Stimulated activated naive CD4-positive, alpha-beta T cell (primary cell): ENCODE measurements at regions not wholly inside any gene's neighbourhood (a gene's known extent, or its start where the extent isn't known, plus 50 kb on each side); places are given as distances from the start of the nearest gene placed in this dataset.

Experiments
- DNase-seq, 6 experiments: peaks; one replicate each; lab custom pipeline; 2025; lab: John Stamatoyannopoulos, UW

DNA sequence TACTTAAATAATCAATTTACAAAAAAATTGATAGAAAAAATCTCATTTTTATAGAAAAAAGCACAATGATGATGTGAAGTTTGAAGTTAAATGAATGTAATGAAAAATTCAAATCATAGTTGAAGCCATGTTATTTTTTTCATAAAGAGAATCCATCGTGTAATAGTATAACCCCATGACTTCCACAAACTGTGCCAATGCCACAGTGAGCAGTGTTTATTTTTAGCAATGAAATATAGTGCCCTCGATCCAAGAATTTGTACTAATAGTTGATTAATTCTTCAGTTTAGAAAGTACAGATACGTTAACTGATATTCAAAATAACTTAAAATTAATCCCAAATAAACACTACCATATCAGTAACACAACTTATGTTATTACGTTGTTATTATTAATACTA, 225.9 kb downstream of the PTPRC start:
- DNase-seq, result no peak

DNA sequence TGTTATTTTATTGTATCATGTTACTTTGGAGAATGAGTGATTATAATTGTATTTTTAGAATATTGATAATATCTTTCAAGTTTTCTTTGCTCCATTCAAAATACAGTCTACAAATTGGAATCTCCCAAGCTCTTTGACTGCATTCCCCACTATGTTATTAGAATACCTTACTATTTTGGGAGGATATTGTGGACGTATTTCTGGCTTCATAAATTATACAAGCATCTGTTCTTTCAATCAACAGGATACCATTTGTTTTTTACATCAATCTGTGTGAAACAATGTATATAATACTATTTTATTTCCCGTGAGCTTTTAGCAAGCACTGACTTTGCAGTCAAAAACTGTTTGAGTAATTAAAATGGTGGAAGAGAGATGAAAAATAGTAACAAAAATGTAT, 226.5 kb downstream of the PTPRC start:
- DNase-seq, result no peak

DNA sequence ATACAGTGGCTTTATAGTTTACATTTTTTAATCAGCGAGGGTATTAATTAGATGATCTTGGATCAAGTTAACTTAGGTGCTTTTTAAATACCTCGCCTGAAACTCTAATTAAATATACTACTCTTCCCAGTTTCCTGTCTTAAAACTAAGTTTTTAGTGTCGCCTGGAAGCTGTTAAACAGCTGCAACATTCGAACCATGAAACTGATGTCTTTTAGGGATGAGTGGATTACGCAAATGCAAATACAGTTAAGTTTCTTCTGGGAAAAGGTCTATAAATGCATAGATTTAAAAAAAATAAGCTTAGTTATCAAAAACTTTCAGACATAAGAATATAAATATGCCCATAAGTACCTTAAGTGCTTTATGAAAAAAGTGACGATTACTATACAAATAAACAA, 228.3 kb downstream of the PTPRC start:
- DNase-seq, result no peak

DNA sequence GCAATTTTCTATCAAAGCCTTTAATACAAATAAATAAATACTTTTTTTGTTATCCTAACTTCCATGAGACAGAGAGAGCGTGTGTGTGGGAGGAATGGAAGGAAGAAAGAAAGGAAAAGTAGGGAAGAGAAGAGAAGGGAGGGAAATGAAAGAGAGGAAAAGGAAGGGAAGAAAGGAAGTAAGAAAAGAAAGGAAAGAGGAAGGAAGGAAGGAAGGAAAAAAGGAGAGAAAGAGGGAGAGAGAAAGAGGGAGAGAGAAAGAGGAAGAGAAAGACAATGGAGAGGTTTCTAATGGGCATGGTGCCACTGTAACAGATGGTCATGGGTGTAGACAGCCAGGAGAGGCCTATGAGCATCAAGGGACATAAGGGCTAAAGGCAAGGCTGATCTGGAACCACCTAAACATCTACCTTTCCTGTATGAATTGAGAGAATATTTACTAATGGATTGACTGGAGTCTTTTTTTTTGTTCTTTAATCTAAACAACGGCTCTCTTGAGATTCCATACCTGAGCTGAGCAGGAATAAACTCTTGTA, 234.9 kb downstream of the PTPRC start:
- no peak for DNase-seq

DNA sequence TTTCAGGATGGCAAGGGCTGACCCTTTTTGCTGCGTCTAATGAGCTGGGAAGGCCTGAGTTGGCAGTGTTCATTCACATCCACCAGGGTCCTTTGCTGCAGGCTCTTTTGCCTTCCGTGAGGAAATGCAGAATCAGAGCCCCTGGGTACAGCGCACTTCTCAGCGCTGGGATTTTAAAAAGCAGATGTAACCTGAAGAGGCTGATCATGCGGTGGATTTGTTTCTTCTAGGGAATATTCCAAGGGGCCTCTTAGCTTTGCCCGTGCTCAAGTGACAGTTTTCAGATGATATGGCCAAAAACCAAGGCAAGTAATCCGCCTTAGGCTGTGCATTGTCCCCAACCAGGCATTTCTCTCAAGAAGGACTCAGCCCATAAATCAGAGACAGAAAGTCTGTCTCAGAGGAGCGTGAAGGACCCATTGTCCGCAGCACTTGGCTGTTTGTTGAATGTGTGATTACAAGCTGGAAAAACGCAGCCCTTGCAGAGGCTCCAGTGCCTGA, 237.6 kb downstream of the PTPRC start:
- DNase-seq, result no peak

DNA sequence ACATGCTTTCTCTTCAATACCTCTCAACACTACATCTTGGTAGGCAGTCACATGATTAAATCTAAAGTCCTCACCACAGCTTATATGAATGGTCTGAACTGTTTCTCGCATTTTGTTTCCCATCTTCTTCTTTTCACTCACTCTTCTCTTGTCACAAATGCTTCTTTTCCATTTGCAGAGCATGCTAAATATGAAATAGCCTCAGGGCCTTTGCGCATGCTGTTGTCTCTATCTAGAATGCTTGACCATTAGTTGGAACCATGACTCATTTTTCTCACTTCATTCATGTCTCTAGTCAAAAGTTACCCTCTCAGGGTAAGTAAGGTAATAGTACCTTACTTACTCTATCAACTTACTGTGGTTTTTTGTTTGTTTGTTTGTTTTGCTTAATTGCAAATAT, 239.7 kb downstream of the PTPRC start:
- no peak for DNase-seq

DNA sequence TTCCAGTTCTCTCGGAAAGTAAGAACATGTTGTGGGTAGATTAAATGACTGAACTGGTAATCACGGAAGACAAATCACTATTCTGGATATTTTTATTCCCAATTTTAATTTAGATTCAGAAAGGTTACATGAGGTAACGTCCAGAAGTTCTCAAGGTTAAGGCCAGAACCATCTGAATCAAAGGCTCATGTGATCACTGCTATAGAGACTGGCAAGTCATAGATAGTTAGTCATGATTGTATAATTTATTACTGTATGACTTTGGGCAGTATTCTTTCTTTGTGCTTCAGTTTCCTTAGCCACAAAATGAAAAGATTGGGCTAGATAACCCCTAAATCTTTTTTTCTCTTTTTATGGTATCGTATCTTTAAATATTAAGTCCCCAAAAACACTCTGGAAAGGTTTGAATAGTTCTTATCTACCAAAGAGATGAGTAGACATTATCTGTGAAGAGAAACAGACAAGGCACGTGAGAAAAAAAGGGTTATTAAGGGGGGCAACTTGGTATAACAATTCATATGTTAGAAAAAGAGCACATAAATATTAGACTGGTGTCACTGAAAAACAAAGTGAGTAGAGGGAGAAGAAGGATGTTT, 241.0 kb downstream of the PTPRC start:
- DNase-seq, result no peak

DNA sequence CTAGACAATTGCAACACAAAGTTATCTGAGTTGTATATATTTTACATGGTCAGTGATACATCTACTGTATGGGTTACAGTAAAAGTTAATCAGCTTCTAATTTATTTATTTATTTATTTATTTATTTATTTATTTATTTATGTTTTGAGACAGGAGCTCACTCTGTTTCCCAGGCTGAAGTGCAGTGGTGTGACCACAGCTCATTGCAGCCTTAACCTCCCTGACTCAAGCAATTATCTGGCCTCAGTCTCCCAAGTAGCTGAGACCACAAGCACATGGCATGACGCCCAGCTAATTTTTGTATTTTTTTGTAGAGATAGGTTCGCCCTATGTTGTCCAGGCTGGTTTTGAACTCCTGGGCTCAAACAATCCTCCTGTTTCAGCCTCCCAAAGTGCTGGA, 241.6 kb downstream of the PTPRC start:
- DNase-seq, result no peak

DNA sequence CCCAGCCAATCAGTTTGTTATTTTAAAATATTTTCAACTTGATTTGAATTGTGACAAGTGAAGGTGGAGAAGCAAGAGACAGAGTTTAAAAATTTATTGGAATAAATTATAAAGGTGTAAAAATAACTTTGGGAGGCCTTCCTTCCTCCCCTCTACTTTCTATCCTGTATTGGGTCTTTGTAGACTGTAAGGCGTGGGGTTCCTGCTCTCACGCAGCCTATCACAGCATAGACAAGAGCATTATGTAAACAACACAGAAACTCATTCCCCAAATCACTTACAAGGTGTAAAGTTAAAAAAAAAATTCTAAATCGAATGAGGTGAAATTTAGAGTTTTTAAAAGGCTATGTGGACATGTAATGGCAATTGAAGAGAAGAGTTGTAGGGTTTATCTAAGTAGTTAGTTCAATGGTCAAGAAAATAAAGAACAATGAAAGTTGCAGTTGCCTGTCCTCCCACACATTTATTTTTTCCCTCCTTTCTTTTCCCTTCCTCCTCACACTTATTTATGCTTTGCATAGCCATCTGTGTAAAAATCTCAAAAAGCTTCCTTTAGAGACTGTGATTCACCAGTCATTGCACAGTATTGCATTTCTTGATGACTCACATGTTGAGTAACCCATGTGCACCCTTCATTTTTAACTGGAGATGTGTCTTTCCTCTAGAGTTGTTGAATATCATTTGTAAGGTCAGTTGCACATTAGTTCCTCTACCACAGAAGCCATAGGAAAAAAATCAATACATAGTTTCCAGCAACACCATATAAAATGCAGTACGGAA, 242.2 kb downstream of the PTPRC start:
- DNase-seq, result no peak

DNA sequence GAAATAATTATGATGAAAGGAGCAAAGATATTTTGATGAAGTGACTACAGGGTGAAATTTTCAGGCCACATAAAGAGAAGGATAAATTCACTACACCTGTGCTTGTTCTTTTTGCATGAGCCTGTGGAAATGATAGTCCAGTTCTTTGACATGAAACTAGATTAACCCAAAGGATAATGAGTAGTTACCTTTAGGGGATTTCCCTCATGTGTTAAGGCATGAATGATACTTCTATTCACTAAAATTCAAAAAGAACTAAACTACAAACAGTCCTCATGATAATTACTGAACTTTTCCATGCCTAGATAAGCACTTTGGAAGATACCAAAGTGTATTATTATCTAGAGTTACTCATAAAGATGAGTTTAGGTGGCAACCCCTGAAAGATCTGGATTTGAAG, 244.3 kb downstream of the PTPRC start:
- no peak for DNase-seq

DNA sequence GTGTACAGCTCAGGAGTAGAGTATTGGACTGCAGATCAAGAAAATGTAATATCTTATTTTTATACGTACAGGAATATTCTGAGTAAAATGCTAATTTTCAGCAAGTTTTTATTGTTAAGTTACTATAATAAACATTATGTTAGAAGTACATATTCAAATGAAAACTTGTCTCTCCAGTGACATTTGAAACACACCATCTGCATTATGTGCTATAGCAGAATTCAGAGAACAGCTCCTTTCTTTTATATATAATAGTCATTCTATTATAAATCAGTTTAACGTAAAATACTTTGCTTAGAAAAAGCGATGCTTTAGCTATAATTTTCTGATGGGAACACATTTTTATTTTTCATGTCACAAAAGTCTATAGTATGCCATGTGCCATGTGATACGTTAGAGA, 249.0 kb downstream of the PTPRC start:
- no peak for DNase-seq

DNA sequence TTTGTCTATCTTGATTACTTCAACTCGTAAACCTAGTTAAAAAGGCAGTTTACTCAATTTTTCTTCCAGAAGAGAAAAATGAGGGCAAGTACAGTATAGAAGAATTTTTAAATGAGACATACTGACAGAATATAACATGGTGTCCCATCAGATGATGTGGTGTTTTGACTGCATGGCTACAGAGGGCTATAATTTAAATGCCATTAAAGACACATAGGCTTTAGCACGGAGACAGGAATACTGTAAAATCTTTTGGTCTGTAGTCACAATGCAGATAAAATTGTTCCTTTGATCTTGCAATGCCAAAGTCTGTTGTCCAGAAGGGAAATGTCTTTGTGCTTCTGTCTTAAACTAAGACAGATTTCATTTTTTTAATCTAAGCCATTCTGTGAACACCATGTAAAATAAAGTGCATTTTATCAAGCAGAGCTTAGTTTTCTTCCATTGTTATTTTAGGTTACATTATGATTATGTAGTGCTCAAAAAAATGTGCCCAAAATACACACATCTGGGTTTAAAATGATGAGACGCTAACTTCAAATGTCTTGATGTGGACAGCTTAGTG, 249.6 kb downstream of the PTPRC start:
- no peak for DNase-seq

DNA sequence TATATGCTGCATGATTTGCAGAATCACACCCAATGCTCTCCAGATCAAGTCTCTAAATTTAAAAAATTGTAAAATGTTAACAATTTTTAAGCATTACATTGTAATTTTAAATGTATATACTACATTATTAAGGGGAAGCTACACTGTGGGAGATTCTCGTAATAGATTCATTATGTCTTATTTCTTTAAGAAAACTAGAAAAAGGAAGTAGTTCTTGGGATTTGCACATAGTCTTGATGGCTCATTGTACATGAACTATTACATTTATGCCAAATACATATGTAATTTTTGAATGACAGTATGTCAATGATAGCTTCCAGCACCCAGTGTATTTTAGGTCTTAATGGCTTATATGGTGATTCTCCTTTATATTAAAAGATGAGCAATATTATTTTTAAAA, 250.3 kb downstream of the PTPRC start:
- DNase-seq, result no peak

DNA sequence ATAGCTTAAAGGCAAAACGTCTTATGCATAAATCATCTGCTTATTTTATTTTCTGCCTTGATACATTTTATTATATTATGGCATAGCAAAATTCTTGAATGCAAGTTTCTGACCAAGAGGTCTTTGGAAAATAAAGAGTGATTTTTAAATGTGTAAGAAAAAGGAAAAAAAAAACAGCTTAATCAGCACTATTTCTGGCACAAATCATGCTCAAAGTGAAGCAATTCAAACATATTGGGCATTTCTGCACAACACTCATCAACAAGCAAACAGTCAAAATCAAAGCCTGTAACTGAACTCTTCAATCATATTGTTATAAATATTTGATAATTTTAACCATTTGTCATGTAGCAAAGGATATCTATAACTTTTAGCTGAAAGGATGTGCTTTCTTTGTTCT, 250.9 kb downstream of the PTPRC start:
- DNase-seq, result no peak

DNA sequence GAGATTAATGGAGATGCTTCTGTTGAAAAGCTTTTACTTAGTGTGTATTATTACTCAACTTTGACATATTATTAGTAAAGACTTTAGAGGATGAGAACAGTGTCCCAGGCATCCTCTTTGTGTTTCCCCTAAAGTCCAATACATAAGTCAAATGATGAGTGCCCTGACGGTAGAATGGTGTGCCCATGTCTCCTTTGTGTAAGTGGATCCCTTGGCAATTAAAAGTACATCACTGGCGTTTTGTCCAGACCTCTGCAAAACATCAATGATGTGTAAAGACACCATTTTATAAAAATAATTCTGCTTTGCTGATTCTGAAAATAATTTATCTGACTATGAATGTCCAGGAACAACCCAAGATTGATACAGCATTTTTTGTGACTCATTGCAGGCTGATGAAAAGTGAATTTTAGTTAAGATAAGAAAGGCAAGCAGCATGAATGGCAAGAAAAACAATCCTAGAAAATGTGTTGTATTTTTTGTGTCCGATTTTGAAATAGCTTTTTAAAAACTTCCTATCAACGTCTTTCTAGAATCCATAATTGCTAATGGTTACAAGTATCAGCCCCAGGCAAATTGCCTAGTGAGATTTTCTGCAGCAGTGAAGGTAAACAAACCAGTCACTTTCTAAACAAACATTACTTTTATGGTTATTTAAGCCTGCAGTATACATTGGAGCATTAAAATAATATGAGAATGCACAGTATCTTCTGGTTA, 251.5 kb downstream of the PTPRC start:
- no peak for DNase-seq

DNA sequence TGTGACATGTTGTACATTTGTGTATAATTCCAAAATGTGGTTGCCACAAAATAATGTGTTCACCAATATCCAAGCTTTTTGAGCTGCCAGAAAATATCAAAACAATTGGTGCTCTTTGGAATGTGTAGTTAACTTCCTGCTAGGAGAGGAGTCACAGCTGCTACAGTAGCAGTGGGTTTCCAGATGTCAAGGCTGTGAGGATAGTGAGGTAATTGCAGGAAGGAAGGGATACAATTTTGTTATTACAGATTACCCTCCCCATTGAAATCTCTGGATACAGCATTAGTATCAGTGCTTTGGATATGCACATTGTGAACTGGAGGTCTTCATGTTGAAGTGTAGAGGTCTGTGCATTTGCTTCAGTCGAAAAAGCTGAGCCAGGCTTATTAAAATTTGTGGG, 253.2 kb downstream of the PTPRC start:
- DNase-seq, result no peak

DNA sequence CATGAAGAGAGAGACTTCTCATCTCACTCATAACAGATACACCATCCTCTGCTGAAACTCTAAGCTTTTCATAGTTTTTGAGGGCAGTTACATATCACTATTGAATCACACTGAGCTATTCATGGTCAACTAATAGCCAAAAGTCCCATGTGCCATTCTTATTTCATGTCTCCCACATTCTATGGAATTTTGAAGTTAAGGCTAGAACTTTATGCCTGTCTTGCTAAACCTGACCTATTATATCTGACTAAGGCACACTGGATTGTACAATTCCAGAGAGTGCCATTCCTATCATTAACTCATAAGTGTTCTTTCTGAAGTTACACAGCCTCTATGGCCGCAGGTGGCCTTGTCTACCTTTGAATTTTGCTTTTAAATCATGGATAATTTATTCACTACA, 254.3 kb downstream of the PTPRC start:
- no peak for DNase-seq

DNA sequence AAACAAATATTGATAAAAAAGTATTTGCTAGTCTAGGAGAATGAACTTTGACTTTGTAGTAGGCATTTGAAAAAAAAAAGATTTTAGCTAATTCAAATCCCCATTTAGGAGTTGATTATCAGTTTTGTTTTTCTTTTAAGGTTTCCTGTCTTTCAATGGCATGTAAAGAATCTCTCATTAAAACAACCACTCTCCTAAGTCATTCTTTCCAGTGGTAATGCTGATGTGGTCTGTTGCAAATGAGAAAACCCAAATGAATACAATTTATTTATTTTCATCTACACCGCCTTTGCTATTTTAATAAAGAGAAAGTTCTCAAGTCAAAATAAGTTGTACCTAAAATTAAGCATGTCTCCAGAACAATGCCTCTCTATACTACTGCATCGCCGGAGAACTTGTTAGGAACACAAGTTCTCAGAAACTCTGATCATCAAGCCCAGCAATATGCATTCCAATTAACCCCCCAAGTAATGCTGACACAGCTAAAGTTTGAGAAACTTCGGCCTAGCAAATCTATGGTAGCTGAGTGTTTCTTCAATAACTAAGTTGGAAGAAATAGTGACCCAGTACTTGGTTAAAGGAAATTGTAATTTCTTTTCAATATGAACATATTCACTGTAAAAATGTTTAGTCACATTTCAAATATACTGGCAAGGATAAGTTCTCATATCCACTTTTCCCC, 255.1 kb downstream of the PTPRC start:
- no peak for DNase-seq

DNA sequence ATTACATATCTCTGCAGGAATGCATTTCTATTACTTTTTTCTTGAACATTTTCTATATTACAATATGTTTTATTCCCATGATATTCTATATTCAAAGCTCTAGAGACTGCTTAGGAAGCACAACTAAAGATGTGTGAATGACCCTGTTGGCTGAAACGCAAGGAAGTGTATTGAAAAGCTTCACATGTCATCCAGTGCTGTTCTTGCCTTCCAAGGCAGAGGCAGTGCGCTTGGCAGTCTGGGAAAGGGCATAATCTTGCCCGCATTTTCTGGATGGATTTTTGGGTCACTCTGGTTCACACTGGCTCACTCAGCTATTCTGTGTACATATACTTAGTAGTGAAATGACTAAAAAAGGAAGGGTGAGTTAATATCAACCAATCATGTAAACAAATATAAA, 262.4 kb downstream of the PTPRC start:
- no peak for DNase-seq

DNA sequence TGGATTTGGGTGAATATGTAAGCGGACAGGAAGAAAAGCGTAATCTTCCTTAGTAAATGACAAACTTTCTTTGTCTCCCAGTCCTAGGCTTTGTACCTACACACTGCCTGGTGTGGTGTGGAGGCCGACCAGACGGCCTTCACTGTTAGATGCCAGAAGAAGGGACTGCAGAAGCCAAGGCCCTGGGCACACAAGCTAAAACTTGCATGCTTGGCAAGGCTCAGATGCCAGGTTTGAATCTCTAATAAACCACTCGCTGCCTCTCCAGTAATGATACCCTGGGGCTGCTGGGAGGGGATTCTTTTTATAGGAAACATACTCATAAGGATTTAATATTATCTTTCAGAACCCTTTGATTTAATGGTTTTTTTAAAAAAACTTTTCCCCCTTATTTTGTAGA, 263.8 kb downstream of the PTPRC start:
- DNase-seq, result no peak

DNA sequence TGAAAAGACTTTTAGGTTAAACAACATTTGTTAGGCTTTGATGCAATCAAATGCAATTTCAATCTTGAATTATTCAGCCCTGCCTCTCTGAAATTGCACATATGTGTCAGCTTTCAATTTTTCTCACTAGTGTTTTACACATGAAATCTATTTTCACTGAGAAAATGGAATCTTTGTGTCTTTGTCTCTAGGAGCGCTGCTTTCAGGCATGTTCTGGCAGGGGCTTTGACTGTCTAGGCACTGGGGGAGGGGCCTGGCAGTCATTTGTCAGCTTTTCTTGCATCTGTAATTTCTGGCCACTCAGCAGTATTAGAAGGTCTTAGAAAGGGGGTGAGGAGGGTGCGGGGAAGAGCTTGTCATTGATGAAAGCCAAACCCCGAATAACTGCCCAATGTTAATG, 264.4 kb downstream of the PTPRC start:
- no peak for DNase-seq

DNA sequence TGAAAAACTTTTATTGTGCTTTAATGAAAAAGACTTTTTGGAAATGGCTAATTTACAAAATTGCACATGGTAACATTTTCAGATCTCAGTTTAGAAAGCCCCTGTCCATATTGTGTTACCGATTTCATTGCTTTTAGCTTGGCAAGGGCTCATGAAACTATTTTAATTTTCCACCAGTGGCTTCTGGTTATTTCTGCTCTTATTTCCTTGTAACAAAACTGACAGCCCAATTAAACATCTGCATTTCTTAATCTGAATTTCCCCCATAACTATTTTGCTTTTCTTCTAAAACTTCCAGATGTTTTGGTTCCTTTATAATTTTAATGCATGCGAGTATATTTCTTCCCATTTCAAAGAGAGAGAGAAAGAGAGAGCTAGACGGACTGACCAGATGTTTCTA, 264.8 kb downstream of the PTPRC start:
- DNase-seq, result no peak
